ENCODE measurements at regions not wholly inside any gene's neighbourhood (a gene's known extent, or its start where the extent isn't known, plus 50 kb on each side); places are given as distances from the start of the nearest gene placed in this dataset.

- TF ChIP-seq, protein P1, sequence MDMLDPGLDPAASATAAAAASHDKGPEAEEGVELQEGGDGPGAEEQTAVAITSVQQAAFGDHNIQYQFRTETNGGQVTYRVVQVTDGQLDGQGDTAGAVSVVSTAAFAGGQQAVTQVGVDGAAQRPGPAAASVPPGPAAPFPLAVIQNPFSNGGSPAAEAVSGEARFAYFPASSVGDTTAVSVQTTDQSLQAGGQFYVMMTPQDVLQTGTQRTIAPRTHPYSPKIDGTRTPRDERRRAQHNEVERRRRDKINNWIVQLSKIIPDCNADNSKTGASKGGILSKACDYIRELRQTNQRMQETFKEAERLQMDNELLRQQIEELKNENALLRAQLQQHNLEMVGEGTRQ (IDR thresholded peaks at IDR 0.05; ENCODE audit: low read length) = no peak
- no peak for TF ChIP-seq CTCF (IDR thresholded peaks at IDR 0.05; ENCODE audit: control extremely low read depth in 1 of 3, insufficient read depth in 1 of 3, low read depth in 1 of 3, low read length in 3 of 3)
- no peak for TF ChIP-seq CREB1 (IDR thresholded peaks at IDR 0.05)
- TF ChIP-seq RBBP5 (IDR thresholded peaks at IDR 0.05; ENCODE audit: borderline replicate concordance, low read depth, low read length) = no peak
- TF ChIP-seq POLR2AphosphoS5 (IDR thresholded peaks at IDR 0.05; ENCODE audit: low read depth, low read length) = no peak
- no peak for TF ChIP-seq CBX5 (IDR thresholded peaks at IDR 0.05; ENCODE audit: low read depth, low read length)
- TF ChIP-seq TEAD4 (IDR thresholded peaks at IDR 0.05; ENCODE audit: low read depth, low read length) = no peak
- no peak for TF ChIP-seq JUND (IDR thresholded peaks at IDR 0.05; ENCODE audit: low read length)
- no peak for TF ChIP-seq BRCA1 (IDR thresholded peaks at IDR 0.05; ENCODE audit: low read depth, low read length)
- TF ChIP-seq BCL11A (IDR thresholded peaks at IDR 0.05; ENCODE audit: low read depth in 2 of 2, low read length in 2 of 2) = no peak
- TF ChIP-seq NRF1 (IDR thresholded peaks at IDR 0.05; ENCODE audit: low read depth, low read length) = no peak
- TF ChIP-seq EZH2 (IDR thresholded peaks at IDR 0.05; ENCODE audit: low read depth, low read length, severe bottlenecking) = no peak
- no peak for TF ChIP-seq ZNF274 (IDR thresholded peaks at IDR 0.05; ENCODE audit: borderline replicate concordance, extremely low read depth, low read length)
- TF ChIP-seq SIRT6 (IDR thresholded peaks at IDR 0.05; ENCODE audit: low read length) = no peak
Observed at GRCh38 chr1:8145545-8146202, 119.6 kb upstream of the ERRFI1 start.

All from H1 (cell line).